ENCODE measurements at regions not wholly inside any gene's neighbourhood (a gene's known extent, or its start where the extent isn't known, plus 50 kb on each side); places are given as distances from the start of the nearest gene placed in this dataset.

DNA sequence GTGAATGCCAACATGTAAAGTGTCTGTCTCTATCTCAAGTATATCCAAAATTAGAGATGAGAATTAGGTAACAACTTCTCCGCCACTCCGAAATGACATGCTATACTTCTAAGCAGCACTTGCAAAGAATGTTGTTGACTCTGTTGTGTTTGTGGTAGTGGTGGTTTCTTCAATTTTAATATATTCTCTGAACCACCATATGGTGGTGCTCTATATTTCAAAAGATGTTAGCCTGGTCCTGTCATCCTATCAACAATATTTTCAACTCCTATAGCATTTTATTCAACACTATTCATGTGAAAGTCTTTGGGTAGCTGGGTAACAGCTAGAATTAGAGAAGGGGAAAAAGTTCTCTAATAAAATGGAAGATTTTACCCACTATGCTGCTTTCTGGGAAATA, 1622.8 kb upstream of the IGFBP7 start:
- DNase-seq, result no peak
- intact Hi-C loops (cut with DNase I, micrococcal nuclease), result no loop called here
- peak; percentile 68 for ATAC-seq

DNA sequence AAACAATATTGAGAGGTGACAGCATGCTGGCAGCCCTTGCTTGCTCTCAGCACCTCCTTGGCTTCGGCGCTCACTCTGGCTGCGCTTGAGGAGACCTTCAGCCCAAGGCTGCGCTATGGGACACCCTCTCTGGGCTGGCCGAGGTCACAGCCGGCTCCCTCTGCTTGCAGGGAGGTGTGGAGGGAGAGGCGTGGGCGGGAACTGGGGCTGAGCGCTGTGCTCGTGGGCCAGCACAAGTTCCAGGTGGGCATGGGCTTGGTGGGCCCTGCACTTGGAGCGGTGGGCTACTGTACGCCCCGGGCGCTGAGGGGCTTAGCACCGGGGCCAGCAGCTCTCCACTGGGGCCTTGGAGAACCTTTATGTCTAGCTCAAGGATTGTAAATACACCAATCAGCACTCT, 1613.8 kb upstream of the IGFBP7 start:
- DNase-seq, result no peak
- intact Hi-C loops (cut with DNase I, micrococcal nuclease), result no loop called here
- ATAC-seq, result no peak

DNA sequence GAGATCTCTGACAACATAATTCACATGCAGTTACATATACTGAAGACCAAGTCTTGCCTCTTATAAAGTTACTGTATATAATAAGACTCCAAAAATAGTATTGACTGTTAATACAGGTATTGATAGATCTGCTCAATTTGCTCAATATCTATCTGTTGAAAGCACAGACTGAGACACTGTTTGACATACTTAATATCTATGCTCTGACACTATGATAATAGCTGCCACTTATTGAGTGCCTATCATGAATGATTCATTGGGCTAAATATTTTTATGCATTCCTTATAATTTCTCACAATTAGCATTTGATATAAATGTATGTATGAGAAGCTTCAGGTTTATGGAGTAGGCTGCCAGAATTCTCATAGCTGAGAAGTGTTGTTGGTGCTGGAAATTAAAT, 1600.9 kb upstream of the IGFBP7 start:
- intact Hi-C loops (cut with DNase I, micrococcal nuclease), result no loop called here
- DNase-seq (no peak), ATAC-seq (no peak)

DNA sequence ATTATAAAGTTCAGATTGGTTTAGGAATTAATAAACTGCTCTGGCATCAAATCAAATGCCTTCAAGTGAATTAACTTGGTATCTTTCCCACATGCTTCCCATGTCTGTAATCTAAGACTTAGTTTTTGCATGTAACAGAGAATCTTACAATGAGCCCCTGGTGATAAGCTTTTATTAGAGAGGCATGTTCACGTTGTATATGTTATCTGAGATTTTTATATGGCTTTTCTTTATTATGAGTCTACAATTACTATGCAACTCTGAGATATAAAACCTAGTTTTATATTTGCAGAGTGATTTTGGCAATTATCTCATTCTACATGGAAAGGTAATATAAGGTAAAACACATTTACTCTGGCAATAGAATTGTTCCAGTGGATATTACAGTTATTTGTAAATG, 1578.4 kb upstream of the IGFBP7 start:
- ATAC-seq, result peak; percentile 53
- DNase-seq, result no peak
- intact Hi-C loops (cut with DNase I, micrococcal nuclease), result no loop called here

DNA sequence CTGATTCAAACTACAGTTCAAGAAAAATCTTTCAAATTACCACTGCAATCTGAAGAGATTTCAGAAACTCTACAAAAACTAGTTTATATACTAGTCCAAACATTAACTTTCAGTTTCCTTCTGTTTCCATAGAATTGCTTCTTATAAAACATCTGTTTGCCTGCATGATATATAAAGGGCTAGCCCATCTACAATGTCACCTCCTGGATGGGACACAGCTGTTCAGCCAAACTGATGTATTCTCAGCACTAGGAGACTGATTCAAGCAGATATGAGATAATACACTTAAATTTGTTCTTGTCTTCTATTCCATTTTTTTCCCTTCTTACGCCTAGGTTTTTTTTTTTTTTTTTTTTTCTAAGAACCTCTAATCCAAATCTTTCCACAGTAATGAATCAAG, 1569.7 kb upstream of the IGFBP7 start:
- intact Hi-C loops (cut with DNase I, micrococcal nuclease), result no loop called here
- ATAC-seq, result no peak
- DNase-seq, result no peak

DNA sequence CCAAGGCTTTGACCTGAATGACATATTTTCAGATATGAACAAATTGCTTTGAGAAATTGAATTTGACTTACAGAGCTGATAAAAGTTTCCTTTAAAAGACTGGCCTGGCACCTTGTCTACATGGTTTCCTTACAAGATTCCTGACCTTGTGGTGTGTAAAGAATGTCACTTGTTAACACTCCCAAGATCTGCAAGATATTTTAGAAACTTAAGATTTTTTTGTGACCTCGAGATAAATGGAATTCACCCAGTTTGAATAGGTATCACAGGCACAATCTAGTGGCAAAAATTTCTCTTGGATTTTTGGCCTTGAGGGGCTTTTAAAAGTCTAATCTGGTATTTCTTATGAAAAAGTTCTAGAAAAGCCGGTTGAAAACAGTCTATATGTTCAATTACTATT, 1568.9 kb upstream of the IGFBP7 start:
- DNase-seq (no peak), ATAC-seq (no peak)
- intact Hi-C loops (cut with DNase I, micrococcal nuclease), result no loop called here

DNA sequence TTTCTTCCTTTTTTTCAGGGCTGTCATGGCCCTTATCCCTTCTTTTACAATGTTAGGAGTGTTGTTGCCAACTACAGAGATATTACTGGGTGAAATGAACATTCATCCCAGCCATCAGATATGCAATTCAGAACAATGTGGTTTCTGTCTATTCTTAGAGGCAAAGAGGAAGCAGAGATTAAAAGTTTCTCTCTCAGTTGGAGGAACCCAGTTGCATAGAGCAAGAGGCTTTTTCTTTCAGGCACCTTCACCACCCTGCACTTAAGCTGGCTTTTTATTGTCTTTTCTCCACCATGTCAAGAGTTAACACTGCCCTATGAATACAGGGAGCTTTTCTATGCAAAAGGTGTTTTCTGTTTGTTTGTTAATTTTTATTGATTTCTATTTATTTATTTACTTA, 1559.6 kb upstream of the IGFBP7 start:
- DNase-seq (no peak), ATAC-seq (no peak)
- intact Hi-C loops (cut with DNase I, micrococcal nuclease), result no loop called here

DNA sequence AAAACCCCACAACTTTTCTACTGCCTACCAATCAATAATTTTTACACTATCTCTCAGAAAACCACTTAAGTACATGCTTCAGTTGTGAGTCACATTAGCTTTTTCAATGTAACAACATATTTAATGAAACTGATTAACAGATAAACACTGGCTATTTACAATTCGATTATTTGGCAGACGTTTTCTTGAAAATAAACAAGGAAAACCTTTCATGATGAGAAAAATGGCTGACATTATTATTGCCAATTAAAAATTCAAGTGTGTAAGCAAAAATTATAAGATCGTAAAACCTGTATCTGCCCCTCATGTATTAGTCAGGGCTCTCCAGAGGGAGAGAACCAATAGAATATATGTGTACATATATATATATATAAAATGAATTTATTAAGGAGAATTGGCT, 1555.5 kb upstream of the IGFBP7 start:
- DNase-seq (no peak), ATAC-seq (no peak)
- intact Hi-C loops (cut with DNase I, micrococcal nuclease), result no loop called here

DNA sequence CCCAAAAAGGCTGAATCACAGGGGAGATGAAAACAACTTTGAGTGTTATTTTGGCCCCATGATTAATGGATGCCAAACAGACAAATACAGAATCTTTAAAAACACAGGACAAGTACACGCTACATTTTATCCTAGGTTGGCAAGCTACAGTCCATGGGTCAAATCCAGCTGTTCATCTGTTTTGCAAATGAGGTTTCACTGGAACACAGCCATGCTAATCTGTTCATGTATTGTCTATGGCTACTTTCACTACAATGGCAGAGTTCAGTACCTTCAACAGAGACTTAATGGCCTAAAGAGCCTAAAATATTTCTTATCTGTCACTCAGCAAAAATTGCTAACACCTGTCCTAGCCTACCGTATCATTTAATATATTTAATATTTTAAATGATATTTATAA, 1548.5 kb upstream of the IGFBP7 start:
- DNase-seq (no peak), ATAC-seq (no peak)
- intact Hi-C loops (cut with DNase I, micrococcal nuclease), result no loop called here

DNA sequence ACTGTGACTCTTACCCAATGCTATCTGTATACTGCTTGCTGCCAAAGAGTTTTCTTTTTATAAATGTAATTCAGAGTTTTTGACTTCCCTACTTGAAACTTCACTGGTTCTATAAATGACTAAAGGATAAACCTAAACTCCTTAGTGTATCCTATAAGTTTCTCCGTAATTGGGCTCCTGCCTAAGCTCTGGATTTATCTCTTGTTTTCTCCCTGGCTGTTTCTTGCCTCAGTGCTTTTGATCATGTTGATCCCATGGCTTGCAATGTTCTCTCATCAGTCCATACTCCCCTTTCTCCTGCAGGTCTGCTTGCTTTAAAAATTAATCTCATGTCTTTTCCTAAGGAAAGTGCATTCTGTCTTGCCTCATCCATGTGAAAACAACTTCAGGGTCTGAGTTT, 1543.1 kb upstream of the IGFBP7 start:
- DNase-seq (no peak), ATAC-seq (no peak)
- intact Hi-C loops (cut with DNase I, micrococcal nuclease), result no loop called here

DNA sequence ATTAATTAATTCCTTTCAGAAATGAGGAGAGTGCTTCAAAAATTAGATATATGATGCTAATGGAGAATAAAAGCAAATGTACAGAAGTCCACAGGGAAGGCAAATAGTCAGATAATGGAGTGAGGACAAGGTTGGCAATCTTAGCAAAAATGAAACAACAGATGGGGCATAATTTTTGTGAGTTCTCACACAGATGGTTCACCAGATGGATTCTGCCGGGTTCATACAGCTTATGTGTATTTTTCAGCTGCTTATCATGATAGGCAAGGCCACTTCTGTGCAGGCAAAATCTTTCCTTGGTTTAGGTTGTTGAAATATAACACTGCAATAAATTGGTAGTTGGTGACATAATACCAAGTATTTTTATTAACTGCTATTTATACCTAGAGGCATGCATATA, 1539.0 kb upstream of the IGFBP7 start:
- ATAC-seq (no peak), DNase-seq (no peak)
- intact Hi-C loops (cut with DNase I, micrococcal nuclease), result no loop called here

DNA sequence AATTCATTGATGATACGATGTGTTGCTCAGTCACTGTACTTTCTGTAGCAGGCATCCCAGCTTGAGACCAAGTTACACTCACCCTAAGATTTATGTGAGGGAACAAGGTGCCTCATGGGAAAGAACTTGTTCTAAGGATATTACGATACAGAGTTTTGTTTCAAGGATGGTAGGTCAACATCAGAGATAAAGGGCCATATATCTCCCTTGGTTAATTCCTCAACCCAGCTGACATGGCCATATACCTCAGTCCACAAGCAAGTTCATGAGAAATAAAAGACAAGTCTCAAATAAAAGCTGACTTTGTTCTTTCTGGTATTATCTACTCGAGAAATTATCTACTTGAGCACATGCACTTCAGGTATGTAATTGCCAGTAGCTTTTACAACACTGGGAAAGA, 1535.9 kb upstream of the IGFBP7 start:
- DNase-seq (no peak), ATAC-seq (no peak)
- intact Hi-C loops (cut with DNase I, micrococcal nuclease), result no loop called here

DNA sequence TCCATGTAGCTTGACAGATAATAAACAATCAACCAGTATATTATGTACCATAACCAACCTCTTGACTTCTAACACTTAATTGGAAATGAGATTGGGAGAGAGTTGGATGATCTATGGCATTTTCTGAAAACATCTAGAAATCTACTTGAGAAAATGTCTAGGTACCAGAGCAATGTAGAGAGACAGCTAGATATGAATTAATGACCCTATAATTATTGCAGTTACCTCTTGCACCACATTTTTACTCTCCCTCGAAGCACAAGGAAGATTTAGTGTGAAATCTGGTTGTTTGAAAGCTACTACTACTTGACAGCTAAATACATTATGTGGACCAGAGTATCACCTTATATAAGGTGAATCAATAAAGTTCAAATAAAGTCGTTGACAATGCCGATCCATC, 1534.4 kb upstream of the IGFBP7 start:
- DNase-seq (no peak), ATAC-seq (no peak)
- intact Hi-C loops (cut with DNase I, micrococcal nuclease), result no loop called here

DNA sequence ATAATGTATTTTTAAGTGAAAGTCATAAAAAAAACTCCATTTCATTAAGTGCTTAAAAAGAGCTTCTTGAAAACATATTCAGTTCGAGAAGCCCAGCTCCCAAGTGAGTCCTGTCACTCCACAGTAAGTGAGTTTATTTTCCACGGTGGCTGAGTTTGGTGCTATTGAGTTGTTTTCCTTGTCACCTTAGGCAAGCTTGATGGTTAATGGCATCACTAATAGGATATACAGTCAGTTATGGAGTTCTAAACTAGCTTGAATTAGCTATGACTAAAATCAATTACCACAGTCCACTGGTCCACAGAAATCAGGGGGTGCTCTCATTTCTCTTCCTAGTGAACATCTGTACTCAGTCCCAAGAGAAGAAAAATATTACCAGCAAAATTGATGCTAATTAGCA, 1526.2 kb upstream of the IGFBP7 start:
- no peak for ATAC-seq
- intact Hi-C loops (cut with DNase I, micrococcal nuclease), result no loop called here

DNA sequence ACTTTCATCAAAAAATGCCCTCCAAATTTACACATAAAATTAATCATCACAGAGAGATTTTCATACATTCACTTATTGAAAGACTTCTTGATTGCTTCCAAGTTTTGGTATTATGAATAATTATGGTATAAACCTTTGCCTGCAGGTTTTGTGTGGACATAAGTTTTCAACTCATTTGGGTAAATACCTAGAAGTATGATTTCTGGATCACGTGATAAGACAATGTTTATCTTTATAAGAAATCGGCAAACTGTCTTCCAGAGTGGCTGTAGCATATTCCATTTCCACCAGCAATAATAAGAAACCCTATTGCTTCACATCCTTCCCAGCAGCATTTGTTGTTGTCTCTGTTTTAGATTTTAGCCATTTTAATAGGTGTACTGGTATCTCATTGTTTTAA, 1507.0 kb upstream of the IGFBP7 start:
- DNase-seq (no peak), ATAC-seq (no peak)
- intact Hi-C loops (cut with DNase I, micrococcal nuclease), result no loop called here

More for the DNA sequence above, 1526.2 kb upstream of the IGFBP7 start:
- no peak for DNase-seq

DNA sequence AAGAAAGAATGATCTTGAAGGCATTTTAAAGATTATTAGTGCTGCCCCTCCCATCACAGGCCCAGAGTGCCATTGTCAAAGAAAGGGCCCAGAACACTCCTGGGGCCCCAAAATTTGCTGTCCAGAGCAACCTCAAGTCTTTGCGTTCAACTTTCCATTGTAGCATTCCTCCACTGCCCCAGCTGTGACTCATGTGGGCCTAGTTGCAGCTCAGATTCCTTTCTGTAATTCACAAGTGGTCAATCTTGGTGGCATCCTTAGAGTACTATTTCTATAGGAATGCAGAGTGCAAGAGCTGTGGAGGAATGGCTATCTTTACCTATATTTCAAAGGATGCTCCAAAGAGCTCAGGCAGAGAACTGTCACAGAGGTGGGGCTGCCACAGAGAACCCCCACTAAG, 1500.8 kb upstream of the IGFBP7 start:
- intact Hi-C loops (cut with DNase I, micrococcal nuclease), result no loop called here
- ATAC-seq, result no peak
- DNase-seq, result no peak

DNA sequence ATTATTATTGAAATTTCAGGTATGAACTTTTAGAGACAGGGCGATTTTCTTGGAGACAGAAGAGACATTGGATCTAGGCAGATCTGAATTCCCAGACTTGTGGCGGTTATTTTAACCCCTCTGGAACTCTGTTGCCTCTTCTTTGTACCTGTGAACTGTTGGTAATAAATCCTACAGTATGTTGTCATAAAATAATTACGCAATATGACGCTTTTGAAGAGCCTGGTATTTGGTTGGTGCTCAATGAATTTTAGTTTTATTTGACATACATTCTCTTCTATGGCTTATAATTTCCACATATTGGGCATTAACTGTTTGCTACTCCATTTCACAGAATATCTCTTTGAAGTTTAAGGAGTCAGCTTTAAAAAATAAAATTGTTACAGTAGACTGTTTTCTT, 1496.1 kb upstream of the IGFBP7 start:
- intact Hi-C loops (cut with DNase I, micrococcal nuclease), result no loop called here
- no peak for DNase-seq

DNA sequence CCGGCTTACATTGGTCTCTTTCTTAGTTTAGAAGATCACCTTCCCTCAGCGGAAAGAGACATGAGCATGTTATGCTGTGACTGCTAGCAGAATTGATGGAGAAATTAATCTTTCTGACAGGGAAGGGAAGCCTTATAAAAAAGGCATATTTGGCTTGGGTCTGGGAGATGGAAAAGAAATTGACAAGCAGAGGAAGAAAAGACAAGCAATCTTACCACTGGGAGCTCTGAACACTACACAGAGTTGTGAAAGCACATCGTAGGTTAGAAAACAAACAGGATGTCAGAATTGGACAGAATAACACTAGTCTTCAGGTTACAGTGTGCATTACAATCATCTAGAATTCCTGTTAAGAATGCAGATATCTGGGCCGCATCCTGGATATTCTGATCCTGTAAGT, 1493.8 kb upstream of the IGFBP7 start:
- no peak for ATAC-seq
- intact Hi-C loops (cut with DNase I, micrococcal nuclease), result no loop called here
- no peak for DNase-seq

More for the DNA sequence above, 1496.1 kb upstream of the IGFBP7 start:
- ATAC-seq, result no peak

DNA sequence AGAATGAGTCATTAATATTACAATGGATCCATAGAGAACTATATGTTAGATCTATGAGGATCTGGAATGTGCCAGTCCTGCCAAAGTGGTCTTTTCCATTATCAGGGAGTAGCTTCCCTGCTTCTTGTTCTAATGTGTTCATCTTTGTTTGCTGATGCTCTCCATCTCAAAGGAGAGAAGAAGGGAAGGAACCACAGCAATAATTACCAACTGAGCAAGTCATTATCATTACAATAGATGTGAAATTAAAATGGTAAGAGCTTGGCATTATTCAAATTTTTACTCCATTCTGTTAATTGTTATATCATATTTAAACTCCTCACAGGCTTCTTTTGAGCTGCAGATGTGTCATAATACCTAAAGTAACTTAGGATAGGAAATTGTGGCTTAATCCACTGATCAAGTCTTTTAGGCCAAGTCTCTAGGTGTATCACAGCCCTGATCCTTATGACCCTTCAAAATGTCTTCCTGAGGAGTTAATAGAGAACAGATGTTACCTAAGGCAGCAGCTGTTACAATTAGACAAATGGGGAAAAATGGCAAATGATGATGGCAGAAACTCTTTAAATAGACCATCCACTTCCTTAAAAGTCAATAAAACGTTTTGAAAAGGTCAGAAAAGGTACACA, 1492.7 kb upstream of the IGFBP7 start:
- DNase-seq, result no peak

DNA sequence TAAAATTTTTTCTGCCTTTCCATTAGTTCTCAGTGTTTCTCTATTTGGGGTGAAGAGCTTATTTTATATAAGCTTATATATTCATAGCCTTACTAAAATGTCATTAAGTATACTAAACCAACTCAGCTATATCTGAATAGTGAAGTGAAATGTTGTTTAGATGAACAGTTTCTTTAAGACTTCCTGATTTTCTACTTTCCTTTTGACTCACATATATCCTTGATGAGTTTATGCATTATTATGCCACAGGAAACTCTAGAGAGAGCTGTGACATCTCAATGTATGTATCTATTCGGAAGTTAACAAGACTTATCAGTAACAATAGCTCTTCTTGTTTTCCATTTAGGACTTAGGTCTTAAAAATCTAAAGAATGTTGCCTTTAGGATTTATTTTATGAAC, 1491.8 kb upstream of the IGFBP7 start:
- ATAC-seq (no peak), DNase-seq (no peak)
- intact Hi-C loops (cut with DNase I, micrococcal nuclease), result no loop called here

More for the DNA sequence above, 1492.7 kb upstream of the IGFBP7 start:
- ATAC-seq, result no peak
- intact Hi-C loops (cut with DNase I, micrococcal nuclease), result no loop called here

DNA sequence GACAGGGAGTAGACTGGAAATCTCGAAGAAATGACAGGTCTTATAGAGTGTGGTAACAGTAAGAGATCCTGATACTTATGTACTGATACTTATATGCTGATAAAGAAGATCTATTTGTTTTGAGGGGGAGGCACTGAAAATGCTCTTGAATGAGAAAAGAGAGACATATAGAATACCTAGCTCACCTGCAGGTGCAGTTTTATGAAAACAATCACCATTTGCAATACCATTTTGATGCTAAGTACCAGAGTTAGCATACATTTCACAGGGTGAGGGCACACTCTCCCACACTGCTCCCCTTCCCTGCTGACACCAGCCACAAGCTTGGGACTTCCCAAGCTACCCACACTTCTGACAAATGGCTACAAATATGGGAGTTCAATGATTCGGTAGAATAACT, 1490.1 kb upstream of the IGFBP7 start:
- DNase-seq (no peak), ATAC-seq (no peak)
- intact Hi-C loops (cut with DNase I, micrococcal nuclease), result no loop called here

DNA sequence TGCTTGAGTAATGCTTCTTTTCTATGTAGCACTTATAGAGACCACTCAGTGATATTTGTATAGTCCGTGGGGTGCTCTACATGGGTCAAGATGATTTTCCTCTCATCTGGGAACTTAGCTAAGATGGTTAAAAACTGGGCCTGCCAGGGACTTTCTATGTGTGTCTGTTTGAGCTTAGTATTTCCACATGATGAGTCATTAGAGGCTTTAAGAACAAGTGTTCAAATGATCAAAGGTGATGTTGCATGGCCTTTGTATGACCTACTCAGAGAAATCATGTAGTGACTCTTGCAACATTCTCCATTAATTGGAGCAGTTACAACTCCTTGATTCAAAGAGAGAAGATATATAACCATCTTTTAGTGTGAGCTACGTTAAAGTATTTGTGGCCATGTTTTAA, 1480.5 kb upstream of the IGFBP7 start:
- DNase-seq (no peak), ATAC-seq (no peak)
- intact Hi-C loops (cut with DNase I, micrococcal nuclease), result no loop called here

All from left colon (tissue), 2 donors.